Motor neuron (in vitro differentiated cells): ENCODE measurements at regions not wholly inside any gene's neighbourhood (a gene's known extent, or its start where the extent isn't known, plus 50 kb on each side); places are given as distances from the start of the nearest gene placed in this dataset.
A peak's percentile ranks its signal among the peaks of the same experiment; 100 is the strongest.

ENCODE experiments used
- ATAC-seq, 8 experiments: fragments of 200-7000 bp; cut with Tn5 transposase; replicated peaks in 6 of 8; 2 replicates each; pipeline ENCODE4 v1.8.0; 2021; ENCODE audit warnings: mild to moderate bottlenecking in 8 of 8, moderate library complexity in 8 of 8
- H3K27ac ChIP-seq, 2 donors: fragments of 250-450 bp; sonication (Bioruptor Pico); 2 replicates each; pipeline ENCODE4 v1.9.0; 2021; ENCODE audit warnings: antibody characterized with exemption in 2 of 2, mild to moderate bottlenecking in 2 of 2, moderate library complexity in 1 of 2
- H3K4me1 ChIP-seq, 2 donors: fragments of 250-450 bp; sonication (Bioruptor Pico); replicated peaks in 1 of 2; 2 replicates each; pipeline ENCODE4 v1.6.1; 2021; ENCODE audit warnings: antibody characterized with exemption in 2 of 2, mild to moderate bottlenecking in 2 of 2, moderate library complexity in 1 of 2
- H3K4me3 ChIP-seq, 5 donors: fragments of 250-450 bp; sonication (Bioruptor Pico); 2 replicates each; pipeline ENCODE4 v1.9.0; 2021; ENCODE audit warnings: antibody characterized with exemption in 5 of 5, mild to moderate bottlenecking in 5 of 5, moderate library complexity in 4 of 5
- WGBS, 10 experiments: fragments of 450-650 bp; shearing (Covaris generic); methylation state at CpG; one replicate each; pipeline ENCODE4 v1.0.0; 2022; 5-methylcytosine and 5-hydroxymethylcytosine counted together
- in situ Hi-C, 9 experiments: fragments of 400-800 bp; cut with MboI; loops; one replicate each; pipeline ENCODE4 v1.15.0; 2021; ENCODE audit warnings: low sequenced_read_pairs in 9 of 9, low pct_unique_long_range_greater_than_20kb in 2 of 9; ENCODE audit not compliant: unreplicated experiment in 9 of 9

DNA sequence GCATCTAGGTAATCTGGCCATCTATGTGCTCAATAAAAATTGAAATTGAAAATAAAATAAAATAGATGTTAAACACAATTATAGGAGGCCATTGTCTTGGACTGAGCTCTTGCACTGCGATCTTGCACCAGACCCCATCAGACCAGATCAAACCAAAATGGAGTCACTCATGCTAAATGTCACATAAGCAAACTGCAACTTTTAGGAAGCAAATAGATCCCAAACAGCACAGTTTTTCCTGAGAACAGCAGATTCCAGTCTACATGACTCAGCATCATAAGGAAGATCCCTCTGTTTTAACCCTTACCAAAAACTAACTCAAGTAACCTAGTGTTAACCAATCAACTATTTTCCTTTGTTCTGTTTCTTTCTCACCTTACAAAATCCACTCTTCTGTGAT lies 57.7 kb upstream of the LRP1B start:
- in situ Hi-C loops, result no loop called here
- no peaks in the 10 kb centered on the region for H3K4me1 ChIP-seq
- no peak overlapping the region for H3K27ac ChIP-seq
- ATAC-seq, result no peak
- H3K4me3 ChIP-seq, result no peak overlapping the region
- 60 to 100% (median 100%) methylated on average over 1 of the region's 1 CpG; no CpG with 5 or more reads in 3 of the 10 experiments for WGBS, 10 experiments

- ATAC-seq, result peak in 3 of 8 experiments; percentile 22 to 82 (median 38)
- 20 to 100% (median 75%) methylated on average over 1 to 20 of the region's 22 CpGs; no CpG with 5 or more reads in 2 of the 10 experiments for WGBS, 10 experiments
- in situ Hi-C loops, result no loop called here
- Histone ChIP-seq H3K4me1 (peaks cover 8 to 25% of the 10 kb centered on the region in 2 donors), H3K27ac (no peak overlapping the region), H3K4me3 (no peak overlapping the region)
Observed at GRCh38 chr2:142180820-142181533, 50.2 kb upstream of the LRP1B start.
